Kidney (tissue), 13 donors: ENCODE measurements at regions not wholly inside any gene's neighbourhood (a gene's known extent, or its start where the extent isn't known, plus 50 kb on each side); places are given as distances from the start of the nearest gene placed in this dataset.

ENCODE experiments used
- DNase-seq, 5 donors: peaks; one replicate each; pipeline ENCODE4 v3.0.0-alpha.2; 2013 to 2020
- FAIRE-seq: peaks from 2 replicates; lab custom pipeline; 2012; peaks lifted over from hg19 to GRCh38; lab: Jason Lieb, UNC
- H3K27ac ChIP-seq, 2 donors: one replicate each; pipeline ENCODE4 v1.7.0; 2013; ENCODE audit warnings: low read depth in 2 of 2, low read length in 2 of 2, inconsistent platforms in 1 of 2
- H3K27me3 ChIP-seq: one replicate; pipeline ENCODE4 v1.7.1; 2013; ENCODE audit warnings: low read length, inconsistent platforms; ENCODE audit not compliant: control insufficient read depth, insufficient read depth
- H3K36me3 ChIP-seq, 3 donors: one replicate each; pipeline versions ENCODE4 v1.7.0 to v1.7.1; 2013; ENCODE audit warnings: low read length in 3 of 3, control low read depth in 1 of 3, inconsistent platforms in 1 of 3; ENCODE audit not compliant: insufficient read depth in 3 of 3, control insufficient read depth in 2 of 3
- H3K4me1 ChIP-seq, 3 donors: one replicate each; pipeline versions ENCODE4 v1.7.0 to v1.7.1; 2013; ENCODE audit warnings: low read length in 3 of 3, inconsistent platforms in 1 of 3, low read depth in 1 of 3; ENCODE audit not compliant: control insufficient read depth in 2 of 3, insufficient read depth in 2 of 3
- H3K4me3 ChIP-seq, 3 donors: one replicate each; pipeline versions ENCODE4 v1.7.0 to v1.8.1; 2013; ENCODE audit warnings: low read length in 3 of 3, control low read depth in 1 of 3, inconsistent platforms in 1 of 3
- H3K9ac ChIP-seq, 3 donors: one replicate each; pipeline versions ENCODE4 v1.7.0 to v1.7.1; 2013; ENCODE audit warnings: low read length in 3 of 3, control low read depth in 1 of 3, inconsistent platforms in 1 of 3
- H3K9me3 ChIP-seq, 3 donors: one replicate each; pipeline versions ENCODE4 v1.7.0 to v1.7.1; 2013; ENCODE audit warnings: low read length in 3 of 3, control low read depth in 1 of 3, inconsistent platforms in 1 of 3; ENCODE audit not compliant: control insufficient read depth in 2 of 3, insufficient read depth in 1 of 3
- intact Hi-C: fragments of 100-400 bp; cut with DNase I; formaldehyde crosslinking; loops from one replicate; pipeline ENCODE4 v1.11.1; 2022
- TF ChIP-seq, protein P1 (sequence below): IDR thresholded peaks from 3 replicates; pipeline ENCODE4 v1.5.1; 2012; ENCODE audit warnings: mild to moderate bottlenecking, moderate library complexity, borderline replicate concordance; ENCODE audit not compliant: insufficient read depth; ENCODE audit errors: extremely low read depth
- donor health status: control.
- donor health status: control.
- donor health status: control.
- donor health status: control.
- donor health status: control.
- donor health status: DM: yes; HTN: yes; CAD: no.
- donor health status: Normal renal cell carcinoma (clear cell type).

GRCh38 chr9:108134486-108135128, 645.0 kb upstream of the KLF4 start:
- intact Hi-C loops, result no loop called here
- FAIRE-seq, result no peak

DNA sequence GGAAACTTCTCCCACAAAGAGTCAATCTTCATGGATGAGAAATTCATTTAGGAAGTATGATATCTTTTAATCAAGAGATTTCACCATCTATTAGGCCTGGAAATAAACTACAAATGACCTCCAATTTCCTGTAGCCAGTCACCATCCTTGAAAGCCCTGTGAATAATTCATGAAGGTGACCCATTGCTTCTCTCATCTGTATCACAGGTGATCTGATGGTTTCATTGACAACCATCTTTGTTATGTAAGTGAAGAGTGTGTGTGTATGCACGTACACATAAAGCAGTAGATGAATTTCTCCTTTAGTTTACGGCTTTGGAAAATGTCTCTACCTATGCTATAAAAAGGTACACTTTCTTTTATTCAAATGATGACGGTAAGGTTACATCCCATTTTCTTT, 644.1 kb upstream of the KLF4 start:
- Histone ChIP-seq H3K27ac (no peak overlapping the region), H3K9me3 (no peaks in the 10 kb centered on the region), H3K4me3 (no peak overlapping the region), H3K4me1 (no peaks in the 10 kb centered on the region), H3K27me3 (no peaks in the 10 kb centered on the region), H3K9ac (no peak overlapping the region), H3K36me3 (no peaks in the 10 kb centered on the region)
- DNase-seq, result no peak
- intact Hi-C loops, result no loop called here
- FAIRE-seq, result no peak
- TF ChIP-seq, protein P1, sequence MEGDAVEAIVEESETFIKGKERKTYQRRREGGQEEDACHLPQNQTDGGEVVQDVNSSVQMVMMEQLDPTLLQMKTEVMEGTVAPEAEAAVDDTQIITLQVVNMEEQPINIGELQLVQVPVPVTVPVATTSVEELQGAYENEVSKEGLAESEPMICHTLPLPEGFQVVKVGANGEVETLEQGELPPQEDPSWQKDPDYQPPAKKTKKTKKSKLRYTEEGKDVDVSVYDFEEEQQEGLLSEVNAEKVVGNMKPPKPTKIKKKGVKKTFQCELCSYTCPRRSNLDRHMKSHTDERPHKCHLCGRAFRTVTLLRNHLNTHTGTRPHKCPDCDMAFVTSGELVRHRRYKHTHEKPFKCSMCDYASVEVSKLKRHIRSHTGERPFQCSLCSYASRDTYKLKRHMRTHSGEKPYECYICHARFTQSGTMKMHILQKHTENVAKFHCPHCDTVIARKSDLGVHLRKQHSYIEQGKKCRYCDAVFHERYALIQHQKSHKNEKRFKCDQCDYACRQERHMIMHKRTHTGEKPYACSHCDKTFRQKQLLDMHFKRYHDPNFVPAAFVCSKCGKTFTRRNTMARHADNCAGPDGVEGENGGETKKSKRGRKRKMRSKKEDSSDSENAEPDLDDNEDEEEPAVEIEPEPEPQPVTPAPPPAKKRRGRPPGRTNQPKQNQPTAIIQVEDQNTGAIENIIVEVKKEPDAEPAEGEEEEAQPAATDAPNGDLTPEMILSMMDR, result no peak

More at GRCh38 chr9:108134486-108135128, 645.0 kb upstream of the KLF4 start:
- Histone ChIP-seq H3K4me3 (no peak overlapping the region), H3K27me3 (no peaks in the 10 kb centered on the region), H3K27ac (no peak overlapping the region), H3K4me1 (no peaks in the 10 kb centered on the region), H3K9me3 (no peaks in the 10 kb centered on the region), H3K36me3 (no peaks in the 10 kb centered on the region), H3K9ac (no peak overlapping the region)
- no peak for DNase-seq
- TF ChIP-seq, protein P1, result no peak

- no peak for DNase-seq
- TF ChIP-seq, protein P1, result no peak
- no peaks in the 10 kb centered on the region for H3K36me3 ChIP-seq
- H3K4me1 ChIP-seq, result no peaks in the 10 kb centered on the region
- H3K9ac ChIP-seq, result no peak overlapping the region
- FAIRE-seq, result no peak
- no peaks in the 10 kb centered on the region for H3K27me3 ChIP-seq
- H3K9me3 ChIP-seq, result no peaks in the 10 kb centered on the region
- H3K4me3 ChIP-seq, result no peak overlapping the region
- no peak overlapping the region for H3K27ac ChIP-seq
- intact Hi-C loops, result no loop called here
Observed at GRCh38 chr9:108133101-108133500, 643.5 kb upstream of the KLF4 start.

DNA sequence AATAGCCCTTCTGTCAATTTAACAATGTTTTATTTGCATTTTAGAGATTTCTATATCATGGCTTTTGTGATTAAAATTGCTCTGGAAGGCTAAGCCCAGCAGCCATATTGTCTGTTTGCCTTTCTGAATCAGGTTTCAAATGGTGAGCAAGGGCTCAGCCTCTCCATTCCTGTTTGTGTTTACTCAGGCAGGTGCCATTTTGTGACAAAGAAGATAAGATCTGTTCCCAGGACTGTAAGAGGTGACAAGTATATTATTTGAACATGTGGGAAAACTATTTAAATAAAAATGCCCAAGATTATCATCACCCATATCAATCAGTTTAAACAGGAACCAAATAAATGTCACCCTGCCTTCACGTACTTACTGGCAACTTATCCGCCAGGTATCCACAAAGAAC, 641.3 kb upstream of the KLF4 start:
- no peak for DNase-seq
- TF ChIP-seq, protein P1, result no peak
- Histone ChIP-seq H3K4me1 (no peaks in the 10 kb centered on the region), H3K27me3 (no peaks in the 10 kb centered on the region), H3K36me3 (no peaks in the 10 kb centered on the region), H3K27ac (no peak overlapping the region), H3K9ac (no peak overlapping the region), H3K9me3 (no peaks in the 10 kb centered on the region), H3K4me3 (no peak overlapping the region)
- no peak for FAIRE-seq
- intact Hi-C loops, result no loop called here
